DND-41 (cell line): ENCODE measurements at regions not wholly inside any gene's neighbourhood (a gene's known extent, or its start where the extent isn't known, plus 50 kb on each side); places are given as distances from the start of the nearest gene placed in this dataset.

Experiments
- ATAC-seq: fragments of 200-7000 bp; cut with Tn5 transposase; 3 replicates; pipeline ENCODE4 v1.9.1; 2021; ENCODE audit warnings: low read depth; ENCODE audit not compliant: insufficient read depth
- DNase-seq: peaks from one replicate; pipeline ENCODE4 v3.0.0-alpha.2; 2020
- H2AFZ ChIP-seq: 2 replicates; pipeline ENCODE4 v1.6.0; 2012; ENCODE audit warnings: low read depth, low read length
- H3K27ac ChIP-seq: 2 replicates; pipeline ENCODE4 v1.5.1; 2012; ENCODE audit warnings: low read length, inconsistent platforms
- H3K27me3 ChIP-seq: fragments of 200-600 bp; sonication (generic); 2 replicates; pipeline ENCODE4 v1.6.0; 2012; ENCODE audit warnings: low read length, mild to moderate bottlenecking, inconsistent platforms; ENCODE audit not compliant: insufficient read depth, poor library complexity
- H3K36me3 ChIP-seq: 2 replicates; pipeline ENCODE4 v1.5.1; 2012; ENCODE audit warnings: low read length, inconsistent platforms; ENCODE audit not compliant: insufficient read depth
- H3K4me1 ChIP-seq: 2 replicates; pipeline ENCODE4 v1.5.1; 2012; ENCODE audit warnings: mild to moderate bottlenecking, low read length; ENCODE audit not compliant: insufficient read depth
- H3K4me2 ChIP-seq: 2 replicates; pipeline ENCODE4 v1.6.0; 2012; ENCODE audit warnings: mild to moderate bottlenecking, moderate library complexity, low read length, inconsistent platforms; ENCODE audit not compliant: insufficient read depth
- H3K4me3 ChIP-seq, 2 experiments: fragments of 200-600 bp in 1 of 2; shearing (Covaris generic) in 1 of 2; 2 replicates each; pipeline ENCODE4 v1.5.1; 2012 to 2016; ENCODE audit warnings: inconsistent platforms in 2 of 2, low read length in 2 of 2, mild to moderate bottlenecking in 2 of 2, low read depth in 1 of 2, moderate library complexity in 1 of 2
- H3K79me2 ChIP-seq: 2 replicates; pipeline ENCODE4 v1.6.0; 2012; ENCODE audit warnings: low read length, inconsistent platforms; ENCODE audit not compliant: insufficient read depth
- H3K9ac ChIP-seq: 2 replicates; pipeline ENCODE4 v1.6.0; 2012; ENCODE audit warnings: low read depth, mild to moderate bottlenecking, inconsistent platforms, low read length, moderate library complexity
- H3K9me3 ChIP-seq: 2 replicates; pipeline ENCODE4 v1.5.1; 2012; ENCODE audit warnings: low read length, moderate library complexity, mild to moderate bottlenecking, inconsistent platforms; ENCODE audit not compliant: insufficient read depth, severe bottlenecking
- H4K20me1 ChIP-seq: 2 replicates; pipeline ENCODE4 v1.6.0; 2012; ENCODE audit warnings: low read length; ENCODE audit not compliant: insufficient read depth
- EZH2 ChIP-seq: IDR thresholded peaks from 3 replicates; pipeline ENCODE4 v1.6.1; 2012; ENCODE audit warnings: borderline replicate concordance, low read depth, mild to moderate bottlenecking, moderate library complexity, low read length, inconsistent platforms; ENCODE audit not compliant: severe bottlenecking
- TF ChIP-seq, protein P1 (sequence below): IDR thresholded peaks from 2 replicates; pipeline ENCODE4 v1.5.1; 2012; ENCODE audit warnings: borderline replicate concordance, low read length, moderate library complexity, mild to moderate bottlenecking; ENCODE audit not compliant: poor library complexity, severe bottlenecking; ENCODE audit errors: extremely low read depth

DNA sequence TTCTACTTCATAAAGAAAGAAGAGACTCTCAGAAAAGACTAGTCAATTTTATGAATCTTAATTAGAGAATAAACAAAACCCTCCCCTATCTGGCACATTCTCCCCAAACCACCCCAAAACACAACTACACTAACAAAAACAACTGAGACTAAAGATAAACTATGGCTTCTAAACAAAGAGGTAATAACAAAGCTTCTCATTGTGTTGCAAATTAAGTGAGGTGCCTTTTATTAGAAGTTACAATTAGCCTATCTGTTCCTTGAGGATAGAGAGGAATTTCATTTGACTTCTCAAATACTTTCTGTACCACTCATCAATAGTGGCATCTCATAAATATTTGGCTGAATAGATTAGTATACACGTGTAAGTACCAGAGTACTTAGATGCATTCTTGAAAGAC is 1196.2 kb downstream of the PCDH9 start:
- no peaks in the 10 kb centered on the region for H3K27me3 ChIP-seq
- TF ChIP-seq, protein P1, sequence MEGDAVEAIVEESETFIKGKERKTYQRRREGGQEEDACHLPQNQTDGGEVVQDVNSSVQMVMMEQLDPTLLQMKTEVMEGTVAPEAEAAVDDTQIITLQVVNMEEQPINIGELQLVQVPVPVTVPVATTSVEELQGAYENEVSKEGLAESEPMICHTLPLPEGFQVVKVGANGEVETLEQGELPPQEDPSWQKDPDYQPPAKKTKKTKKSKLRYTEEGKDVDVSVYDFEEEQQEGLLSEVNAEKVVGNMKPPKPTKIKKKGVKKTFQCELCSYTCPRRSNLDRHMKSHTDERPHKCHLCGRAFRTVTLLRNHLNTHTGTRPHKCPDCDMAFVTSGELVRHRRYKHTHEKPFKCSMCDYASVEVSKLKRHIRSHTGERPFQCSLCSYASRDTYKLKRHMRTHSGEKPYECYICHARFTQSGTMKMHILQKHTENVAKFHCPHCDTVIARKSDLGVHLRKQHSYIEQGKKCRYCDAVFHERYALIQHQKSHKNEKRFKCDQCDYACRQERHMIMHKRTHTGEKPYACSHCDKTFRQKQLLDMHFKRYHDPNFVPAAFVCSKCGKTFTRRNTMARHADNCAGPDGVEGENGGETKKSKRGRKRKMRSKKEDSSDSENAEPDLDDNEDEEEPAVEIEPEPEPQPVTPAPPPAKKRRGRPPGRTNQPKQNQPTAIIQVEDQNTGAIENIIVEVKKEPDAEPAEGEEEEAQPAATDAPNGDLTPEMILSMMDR: no peak
- no peak for TF ChIP-seq EZH2
- H3K4me3 ChIP-seq: no peak overlapping the region
- no peak overlapping the region for H3K4me2 ChIP-seq
- no peaks in the 10 kb centered on the region for H3K4me1 ChIP-seq
- H3K27ac ChIP-seq: no peak overlapping the region
- H4K20me1 ChIP-seq: no peaks in the 10 kb centered on the region
- no peak overlapping the region for H3K9ac ChIP-seq
- H2AFZ ChIP-seq: no peak overlapping the region
- no peaks in the 10 kb centered on the region for H3K9me3 ChIP-seq
- ATAC-seq (no peak), DNase-seq (no peak)
- no peaks in the 10 kb centered on the region for H3K36me3 ChIP-seq
- no peaks in the 10 kb centered on the region for H3K79me2 ChIP-seq

DNA sequence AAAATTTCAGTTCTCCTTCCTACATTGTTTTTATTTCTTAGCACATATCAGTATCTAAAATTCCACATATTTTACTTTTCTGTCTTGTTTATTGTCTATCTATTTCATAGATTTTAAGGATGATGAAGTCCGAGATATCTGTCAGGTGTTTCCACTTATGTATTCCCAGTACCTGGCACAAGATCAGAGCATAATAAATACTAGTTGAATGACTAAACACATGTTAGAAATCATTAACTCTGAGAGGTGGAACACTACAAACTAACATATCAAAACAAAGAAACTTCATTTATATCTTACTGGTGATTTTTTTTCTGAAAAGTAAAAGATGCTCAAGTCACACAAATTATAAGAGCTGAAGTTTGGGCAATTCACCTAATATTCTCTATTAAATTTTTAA is 1208.3 kb downstream of the PCDH9 start:
- DNase-seq: no peak
- TF ChIP-seq, protein P1: no peak
- TF ChIP-seq EZH2: no peak
- no peaks in the 10 kb centered on the region for H3K4me1 ChIP-seq
- H2AFZ ChIP-seq: no peak overlapping the region
- no peak overlapping the region for H3K4me2 ChIP-seq
- H3K9me3 ChIP-seq: no peaks in the 10 kb centered on the region
- no peaks in the 10 kb centered on the region for H3K27me3 ChIP-seq
- H3K4me3 ChIP-seq: no peak overlapping the region
- no peaks in the 10 kb centered on the region for H4K20me1 ChIP-seq
- ATAC-seq: no peak
- H3K9ac ChIP-seq: no peak overlapping the region
- no peaks in the 10 kb centered on the region for H3K79me2 ChIP-seq
- no peaks in the 10 kb centered on the region for H3K36me3 ChIP-seq
- H3K27ac ChIP-seq: no peak overlapping the region

GRCh38 chr13:66014771-66015170 is 1215.4 kb downstream of the PCDH9 start:
- H3K27ac ChIP-seq: no peak overlapping the region
- no peak for DNase-seq
- ATAC-seq: no peak
- no peaks in the 10 kb centered on the region for H3K4me1 ChIP-seq
- no peak overlapping the region for H3K4me2 ChIP-seq
- no peaks in the 10 kb centered on the region for H3K9me3 ChIP-seq
- H3K79me2 ChIP-seq: no peaks in the 10 kb centered on the region
- no peak overlapping the region for H2AFZ ChIP-seq
- no peaks in the 10 kb centered on the region for H3K27me3 ChIP-seq
- no peak overlapping the region for H3K4me3 ChIP-seq
- no peak for TF ChIP-seq EZH2
- TF ChIP-seq, protein P1: no peak
- H3K36me3 ChIP-seq: no peaks in the 10 kb centered on the region
- no peak overlapping the region for H3K9ac ChIP-seq
- no peaks in the 10 kb centered on the region for H4K20me1 ChIP-seq

DNA sequence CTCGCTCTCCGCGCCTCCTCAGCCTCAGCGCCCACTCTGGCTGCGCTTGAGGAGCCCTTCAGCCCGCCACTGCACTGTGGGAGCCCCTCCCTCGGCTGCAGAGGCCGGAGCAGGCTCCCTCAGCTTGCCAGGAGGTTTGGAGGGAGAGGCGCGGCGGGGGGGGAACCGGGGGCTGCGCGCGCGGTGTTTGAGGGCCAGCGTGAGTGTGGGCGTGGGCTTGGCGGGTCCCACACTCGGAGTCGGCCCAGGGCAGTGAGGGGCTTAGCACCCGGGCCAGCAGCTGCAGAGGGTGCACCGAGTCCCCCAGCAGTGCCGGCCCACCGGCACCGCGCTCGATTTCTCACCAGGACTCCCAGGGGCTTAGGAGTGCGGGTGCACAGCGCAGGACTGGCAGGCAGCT is 1220.9 kb downstream of the PCDH9 start:
- H3K27ac ChIP-seq: no peak overlapping the region
- DNase-seq (no peak), ATAC-seq (no peak)
- TF ChIP-seq, protein P1: no peak
- no peak for TF ChIP-seq EZH2
- H3K79me2 ChIP-seq: no peaks in the 10 kb centered on the region
- H3K4me2 ChIP-seq: no peak overlapping the region
- no peaks in the 10 kb centered on the region for H3K36me3 ChIP-seq
- H3K4me3 ChIP-seq: no peak overlapping the region
- H3K9me3 ChIP-seq: no peaks in the 10 kb centered on the region
- H3K4me1 ChIP-seq: no peaks in the 10 kb centered on the region
- H3K27me3 ChIP-seq: no peaks in the 10 kb centered on the region
- no peak overlapping the region for H2AFZ ChIP-seq
- no peak overlapping the region for H3K9ac ChIP-seq
- no peaks in the 10 kb centered on the region for H4K20me1 ChIP-seq
